Endothelial cell of umbilical vein (primary cell): ENCODE measurements at regions not wholly inside any gene's neighbourhood (a gene's known extent, or its start where the extent isn't known, plus 50 kb on each side); places are given as distances from the start of the nearest gene placed in this dataset.

Experiments used
- CTCF ChIP-seq, 2 donors: IDR thresholded peaks; 1 replicate in 1 of 2; 2 replicates in 1 of 2; pipeline ENCODE4 v1.5.1; 2011; ENCODE audit warnings: low read length in 2 of 2, mild to moderate bottlenecking in 2 of 2, moderate library complexity in 2 of 2, control low read depth in 1 of 2, inconsistent platforms in 1 of 2, low read depth in 1 of 2; ENCODE audit not compliant: insufficient read depth in 1 of 2; ENCODE audit errors: extremely low read depth in 1 of 2
- EZH2 ChIP-seq: IDR thresholded peaks from 2 replicates; pipeline ENCODE4 v1.6.1; 2012; ENCODE audit warnings: borderline replicate concordance, low read depth, mild to moderate bottlenecking, moderate library complexity, low read length, inconsistent platforms; ENCODE audit not compliant: severe bottlenecking
- FOS ChIP-seq: IDR thresholded peaks from 2 replicates; pipeline ENCODE4 v1.6.1; 2011; ENCODE audit warnings: mild to moderate bottlenecking, low read length, moderate library complexity, borderline replicate concordance; ENCODE audit not compliant: insufficient read depth
- GATA2 ChIP-seq: IDR thresholded peaks from 2 replicates; pipeline ENCODE4 v1.7.0; 2011; ENCODE audit warnings: low read depth, mild to moderate bottlenecking, moderate library complexity, mixed read lengths, low read length; ENCODE audit not compliant: insufficient read length, insufficient read depth
- JUN ChIP-seq: IDR thresholded peaks from 2 replicates; pipeline ENCODE4 v1.6.1; 2011; ENCODE audit warnings: borderline replicate concordance, low read depth; ENCODE audit not compliant: insufficient read length, insufficient read depth
- MAX ChIP-seq: IDR thresholded peaks from 2 replicates; pipeline ENCODE4 v1.6.1; 2011; ENCODE audit not compliant: insufficient read depth, insufficient read length
- MYC ChIP-seq: IDR thresholded peaks from one replicate; pipeline ENCODE4 v1.6.1; 2011; ENCODE audit warnings: mild to moderate bottlenecking, low read depth, low read length
- POLR2A ChIP-seq: IDR thresholded peaks from 2 replicates; pipeline ENCODE4 v1.6.1; 2012; ENCODE audit warnings: low read depth, mild to moderate bottlenecking, control low read depth, low read length
- POLR2AphosphoS5 ChIP-seq: IDR thresholded peaks from 2 replicates; pipeline ENCODE4 v1.6.1; 2012; ENCODE audit warnings: low read depth, mild to moderate bottlenecking, control low read depth, low read length, moderate library complexity; ENCODE audit not compliant: insufficient read depth

- TF ChIP-seq POLR2A (no peak), CTCF (IDR thresholded peaks at IDR 0.05; ENCODE audit: extremely low read depth in 1 of 2, insufficient read depth in 1 of 2, low read depth in 1 of 2, low read length in 2 of 2) (no peak), EZH2 (no peak), MYC (no peak), POLR2AphosphoS5 (no peak), JUN (no peak), MAX (no peak), FOS (no peak), GATA2 (no peak)
Measured at GRCh38 chr5:24265306-24265705, 379.5 kb downstream of the CDH10 start.
